Effector memory CD8-positive, alpha-beta T cell (primary cell): ENCODE measurements at regions not wholly inside any gene's neighbourhood (a gene's known extent, or its start where the extent isn't known, plus 50 kb on each side); places are given as distances from the start of the nearest gene placed in this dataset.
"Not testable (repeated sequence)": the region's sequence is repeated elsewhere in the genome, so short reads cannot be mapped to it uniquely, and the experiment has no call there.

Experiments used
- ATAC-seq: fragments of 150-1000 bp; cut with Tn5 transposase; replicated peaks from 2 replicates; pipeline ENCODE4 v1.10.0; 2021; ENCODE audit warnings: mild to moderate bottlenecking, moderate library complexity
- DNase-seq, 3 experiments: peaks; one replicate each; pipeline ENCODE4 v3.0.0; 2021
- H3K27ac Mint-ChIP-seq, 2 donors: one replicate each; pipeline ENCODE4 v1.8.0; 2022; ENCODE audit warnings: mild to moderate bottlenecking in 2 of 2, mixed read lengths in 2 of 2, moderate library complexity in 2 of 2
- H3K27me3 Mint-ChIP-seq, 2 donors: one replicate each; pipeline ENCODE4 v1.8.0; 2022; ENCODE audit warnings: mixed read lengths in 2 of 2
- H3K36me3 Mint-ChIP-seq: one replicate; pipeline ENCODE4 v1.8.0; 2022; ENCODE audit warnings: mild to moderate bottlenecking, moderate library complexity, mixed read lengths; ENCODE audit not compliant: insufficient read depth
- H3K4me1 Mint-ChIP-seq, 2 donors: one replicate each; pipeline ENCODE4 v1.8.0; 2022; ENCODE audit warnings: low read depth in 2 of 2, mixed read lengths in 2 of 2
- H3K4me3 Mint-ChIP-seq, 2 donors: one replicate each; pipeline ENCODE4 v1.8.0; 2022; ENCODE audit warnings: mild to moderate bottlenecking in 2 of 2, mixed read lengths in 2 of 2, moderate library complexity in 2 of 2
- H3K9me3 Mint-ChIP-seq, 2 donors: one replicate each; pipeline ENCODE4 v1.8.0; 2022; ENCODE audit warnings: mixed read lengths in 2 of 2

DNA sequence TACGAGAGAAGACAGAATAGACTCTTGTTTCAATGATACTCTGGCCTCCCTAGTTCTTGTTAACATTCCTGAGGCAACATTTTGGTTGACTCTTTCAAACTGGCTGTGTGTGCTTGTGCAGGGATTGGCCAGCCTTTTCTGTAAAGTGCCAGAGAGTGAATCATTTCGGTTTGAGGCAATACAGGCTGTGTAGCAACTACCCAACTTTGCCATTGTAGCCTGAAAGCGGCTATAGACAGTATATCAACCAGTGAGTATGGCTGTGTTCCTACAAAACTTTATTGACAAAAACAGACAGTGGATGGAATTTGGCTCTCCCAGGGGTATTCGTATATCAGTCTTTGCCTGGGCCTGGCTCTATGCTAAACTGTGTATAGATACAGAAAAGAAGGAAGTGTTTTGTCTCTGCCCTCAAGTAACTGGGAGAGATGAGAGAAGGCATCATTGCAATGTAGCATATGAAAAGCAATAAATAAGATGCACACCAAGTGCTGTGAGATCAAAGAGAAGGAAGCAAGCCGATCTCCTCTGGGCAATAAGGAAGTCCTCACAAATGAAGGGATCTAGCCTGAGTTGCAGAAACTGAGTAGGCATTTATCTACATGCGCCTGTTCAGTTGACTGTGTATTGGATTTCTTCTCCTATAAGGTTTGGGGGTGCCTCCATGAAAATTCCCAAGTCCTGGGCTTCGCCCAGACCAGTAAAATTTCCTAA lies 568.0 kb upstream of the KLF4 start:
- Mint-ChIP-seq H3K9me3 (peaks cover 10 to 12% of the 10 kb centered on the region in 2 donors), H3K27ac (no peak overlapping the region), H3K4me1 (no peaks in the 10 kb centered on the region), H3K36me3 (no peaks in the 10 kb centered on the region), H3K27me3 (no peaks in the 10 kb centered on the region), H3K4me3 (no peak overlapping the region)
- no peak for DNase-seq
- no peak for ATAC-seq

DNA sequence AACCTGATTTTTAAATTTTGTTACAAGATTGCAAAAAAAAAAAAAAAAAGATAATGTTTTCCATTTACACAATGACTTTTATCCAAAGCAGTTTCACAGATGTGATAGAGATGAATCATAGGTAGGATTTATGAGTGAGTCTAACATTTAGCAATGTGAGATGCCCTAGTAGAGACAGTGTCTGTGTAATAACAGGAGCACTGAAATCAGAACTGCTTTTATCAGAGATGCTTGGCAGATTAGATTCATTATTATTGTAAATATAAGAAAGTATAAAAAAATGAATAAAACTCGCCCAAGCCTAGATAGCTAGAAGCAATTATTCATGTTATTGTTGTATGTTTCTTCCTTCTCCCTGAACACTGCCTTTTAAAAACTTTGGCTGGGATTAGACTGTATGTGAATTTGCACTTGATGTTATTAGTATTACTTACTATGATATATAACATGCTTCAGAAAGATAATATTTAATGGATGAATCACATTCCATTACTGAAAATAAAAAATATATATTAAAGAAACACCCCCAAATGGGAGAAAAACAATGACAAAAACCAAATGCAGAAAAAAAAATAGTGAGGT lies 567.3 kb upstream of the KLF4 start:
- H3K4me1 Mint-ChIP-seq, result no peaks in the 10 kb centered on the region
- H3K4me3 Mint-ChIP-seq, result no peak overlapping the region

DNA sequence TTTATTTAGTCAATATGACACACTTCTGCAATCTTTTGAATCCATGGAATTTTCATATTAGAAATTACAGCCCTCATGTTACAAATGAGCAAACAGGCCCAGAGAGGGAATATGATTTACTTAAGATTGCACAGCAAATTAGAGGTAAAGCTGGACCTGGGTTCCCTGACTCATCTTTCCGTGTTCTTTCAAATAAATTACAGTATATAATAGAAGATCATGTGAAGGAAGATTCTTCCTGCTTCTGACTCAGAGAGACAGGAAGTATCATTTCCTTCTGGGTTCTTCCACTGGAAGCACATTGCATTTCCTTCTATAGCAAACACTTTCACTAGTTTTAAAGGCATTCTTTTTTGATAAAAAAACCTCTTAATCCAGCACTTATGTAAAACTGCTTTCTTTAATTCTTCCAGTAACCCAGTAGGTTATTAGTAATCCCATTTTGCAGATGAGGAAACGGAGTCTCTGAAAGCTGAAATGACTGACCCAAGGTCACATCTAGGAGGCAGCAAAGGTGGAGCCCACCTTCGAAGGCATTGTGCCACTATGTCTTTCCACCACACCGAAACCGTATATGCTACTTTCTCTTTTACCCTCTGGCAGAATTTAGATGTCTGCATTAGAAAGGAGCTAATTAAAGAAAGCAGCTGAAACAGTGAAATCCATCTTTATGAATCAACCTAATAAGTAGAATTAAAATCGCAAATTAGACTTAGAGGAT lies 566.7 kb upstream of the KLF4 start:
- DNase-seq, result no peak
- Mint-ChIP-seq H3K27me3 (no peaks in the 10 kb centered on the region), H3K27ac (no peak overlapping the region), H3K9me3 (peaks cover 13 to 16% of the 10 kb centered on the region in 2 donors), H3K4me1 (no peaks in the 10 kb centered on the region), H3K4me3 (no peak overlapping the region), H3K36me3 (no peaks in the 10 kb centered on the region)
- ATAC-seq, result no peak

More for the DNA sequence above, 567.3 kb upstream of the KLF4 start:
- no peak for DNase-seq
- Mint-ChIP-seq H3K27ac (no peak overlapping the region), H3K36me3 (no peaks in the 10 kb centered on the region), H3K27me3 (no peaks in the 10 kb centered on the region), H3K9me3 (peaks cover 8 to 12% of the 10 kb centered on the region in 2 donors)
- no peak for ATAC-seq

DNA sequence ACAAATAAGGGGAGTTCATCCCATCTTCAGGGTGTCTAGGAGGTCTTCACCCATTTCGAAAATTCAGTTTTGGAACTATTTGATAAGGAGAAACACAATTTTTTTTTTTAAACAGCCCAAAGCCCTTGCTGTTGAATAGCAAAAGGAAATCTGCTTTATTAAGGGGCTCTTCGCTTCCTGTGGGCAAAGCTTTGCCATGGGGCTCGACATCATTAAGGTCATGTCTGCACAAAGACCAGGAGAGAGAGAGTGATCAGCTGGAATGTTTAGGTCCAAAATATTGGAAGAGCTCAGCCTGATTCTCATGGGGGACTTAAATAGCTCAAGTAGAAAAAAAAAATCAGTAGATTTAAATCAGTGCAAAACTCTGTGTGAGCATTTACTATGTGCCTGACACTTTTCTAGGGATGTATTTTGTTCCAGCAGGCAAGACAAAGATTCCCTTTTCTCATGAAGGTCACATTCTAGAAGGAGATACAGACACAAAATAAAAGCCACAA lies 564.6 kb upstream of the KLF4 start:
- H3K36me3 Mint-ChIP-seq, result no peaks in the 10 kb centered on the region
- H3K4me3 Mint-ChIP-seq, result no peak overlapping the region
- DNase-seq (no peak), ATAC-seq (no peak)
- H3K4me1 Mint-ChIP-seq, result no peaks in the 10 kb centered on the region
- peaks cover 13 to 25% of the 10 kb centered on the region in 2 donors for H3K9me3 Mint-ChIP-seq
- no peak overlapping the region for H3K27ac Mint-ChIP-seq
- H3K27me3 Mint-ChIP-seq, result no peaks in the 10 kb centered on the region

DNA sequence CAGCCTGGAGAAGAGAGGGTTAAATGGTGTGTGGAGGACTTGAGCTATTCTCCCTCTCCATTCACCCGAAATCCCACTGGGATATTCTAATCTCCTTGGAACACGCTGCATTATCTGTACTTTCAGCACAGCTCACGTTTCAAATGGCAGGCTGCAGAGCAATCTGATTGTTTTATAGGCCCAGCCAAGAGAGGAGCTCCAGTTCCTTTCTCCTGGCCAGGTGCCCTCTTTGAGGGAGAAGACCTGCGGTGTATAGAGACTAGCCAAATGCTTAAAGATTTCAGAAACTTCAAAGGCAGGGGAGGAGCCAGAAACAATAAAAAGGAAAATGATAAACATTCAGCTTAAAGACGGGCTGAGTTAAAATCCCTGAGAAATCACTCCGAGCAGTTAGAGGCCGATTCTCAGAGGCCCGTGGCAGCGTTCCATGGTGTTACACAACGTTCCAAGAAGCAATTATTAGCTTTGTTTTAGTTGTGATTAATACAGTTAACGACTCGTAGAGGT lies 564.0 kb upstream of the KLF4 start:
- no peaks in the 10 kb centered on the region for H3K4me1 Mint-ChIP-seq

DNA sequence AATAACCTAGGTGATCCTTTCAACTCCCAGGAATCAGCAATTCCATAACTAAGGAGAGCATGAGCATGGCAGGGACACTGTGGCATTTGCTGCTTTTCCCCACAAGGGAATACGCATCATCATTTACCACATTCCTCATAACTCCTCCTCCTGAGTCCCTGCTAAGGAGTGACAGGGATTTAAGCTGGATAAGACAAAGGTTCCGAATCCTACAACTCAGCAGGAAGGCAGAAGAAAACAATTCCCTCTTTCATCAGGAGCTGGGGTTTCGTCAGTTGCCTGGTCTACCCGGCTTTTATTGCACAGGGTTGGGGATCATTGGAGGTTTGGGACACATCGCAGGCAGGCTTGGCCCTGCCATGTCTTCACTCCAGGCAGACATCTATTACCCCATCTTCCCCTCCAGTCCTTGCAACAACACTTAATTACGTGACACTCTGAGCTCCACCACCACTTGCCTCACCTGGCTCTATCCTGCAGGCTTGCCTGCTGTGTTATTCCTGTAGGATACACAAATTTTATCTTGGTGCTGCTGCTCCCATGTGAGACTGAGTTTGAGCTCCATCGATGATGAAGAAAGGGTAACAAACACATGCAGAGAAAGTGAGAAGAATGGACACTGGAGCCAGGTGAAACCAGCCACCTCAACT lies 563.0 kb upstream of the KLF4 start:
- H3K9me3 Mint-ChIP-seq, result peaks cover 16 to 32% of the 10 kb centered on the region in 2 donors
- H3K4me1 Mint-ChIP-seq, result no peaks in the 10 kb centered on the region
- H3K27ac Mint-ChIP-seq, result no peak overlapping the region
- DNase-seq (no peak), ATAC-seq (no peak)
- H3K27me3 Mint-ChIP-seq, result no peaks in the 10 kb centered on the region
- H3K36me3 Mint-ChIP-seq, result no peaks in the 10 kb centered on the region
- no peak overlapping the region for H3K4me3 Mint-ChIP-seq

More for the DNA sequence above, 564.0 kb upstream of the KLF4 start:
- no peaks in the 10 kb centered on the region for H3K27me3 Mint-ChIP-seq
- H3K4me3 Mint-ChIP-seq, result no peak overlapping the region
- H3K27ac Mint-ChIP-seq, result no peak overlapping the region
- H3K9me3 Mint-ChIP-seq, result peaks cover 13 to 25% of the 10 kb centered on the region in 2 donors
- DNase-seq, result no peak
- ATAC-seq, result no peak
- H3K36me3 Mint-ChIP-seq, result no peaks in the 10 kb centered on the region

DNA sequence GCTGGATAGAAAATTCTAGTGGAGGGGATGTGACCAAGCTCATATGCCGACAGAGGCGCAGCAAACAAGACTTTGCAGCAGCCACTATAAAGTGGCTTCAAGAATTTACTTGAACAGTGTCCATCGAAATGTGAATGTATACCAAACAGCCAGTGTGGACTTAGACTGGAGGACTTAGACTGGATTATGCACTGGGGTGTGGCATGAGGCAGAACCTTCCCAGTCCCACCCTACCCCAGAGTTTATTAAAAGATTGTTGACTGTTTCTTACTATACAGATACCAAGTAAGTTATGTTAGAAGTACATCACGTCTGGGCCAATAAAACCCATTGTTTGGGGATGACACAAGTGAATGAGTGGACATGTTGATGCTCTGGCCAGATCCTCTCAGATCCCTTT lies 561.3 kb upstream of the KLF4 start:
- no peaks in the 10 kb centered on the region for H3K36me3 Mint-ChIP-seq
- no peak overlapping the region for H3K27ac Mint-ChIP-seq
- no peak overlapping the region for H3K4me3 Mint-ChIP-seq
- no peaks in the 10 kb centered on the region for H3K27me3 Mint-ChIP-seq
- H3K4me1 Mint-ChIP-seq, result no peaks in the 10 kb centered on the region
- H3K9me3 Mint-ChIP-seq, result peaks cover 15 to 32% of the 10 kb centered on the region in 2 donors
- ATAC-seq (no peak), DNase-seq (no peak)

DNA sequence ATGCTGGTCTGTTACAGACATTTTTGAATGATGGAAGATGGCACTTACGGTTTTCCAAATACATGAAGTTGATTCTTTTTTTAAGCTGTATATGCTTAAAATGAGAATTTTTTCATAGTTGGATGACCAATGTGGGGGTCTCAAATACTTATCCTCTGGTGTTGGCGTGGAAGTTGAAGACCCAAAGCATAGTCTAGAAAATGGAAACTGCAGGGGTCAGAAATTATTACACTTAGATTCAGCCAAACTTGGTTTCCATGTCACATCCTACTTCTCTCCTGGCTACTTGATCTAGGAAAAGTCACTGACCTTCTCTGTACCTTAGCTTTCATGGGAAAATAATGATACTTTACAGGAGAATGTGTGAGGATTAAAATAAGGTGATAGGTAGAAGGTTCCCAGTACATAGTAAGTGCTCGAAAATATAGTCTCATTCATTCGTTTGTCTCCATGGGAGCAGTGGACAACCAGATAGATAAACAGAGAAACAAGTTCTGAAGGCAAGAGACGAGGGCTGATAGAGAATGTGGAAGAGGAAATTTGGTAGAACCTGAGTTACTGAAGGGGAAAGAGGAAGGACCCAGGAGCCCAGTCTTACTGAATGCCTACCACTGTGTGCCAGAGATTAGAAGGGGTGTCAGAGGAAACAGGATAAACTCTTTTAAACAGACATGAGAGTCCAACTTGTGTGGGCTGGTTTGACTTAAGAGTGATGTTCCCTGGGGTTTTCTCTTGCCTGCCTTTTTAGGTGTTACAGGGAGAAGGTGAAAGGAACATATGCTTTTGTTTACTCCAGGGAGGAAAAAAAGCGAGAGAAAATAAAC lies 560.3 kb upstream of the KLF4 start:
- DNase-seq, result no peak
- Mint-ChIP-seq H3K36me3 (no peaks in the 10 kb centered on the region), H3K4me1 (no peaks in the 10 kb centered on the region), H3K27me3 (no peaks in the 10 kb centered on the region), H3K27ac (no peak overlapping the region), H3K4me3 (no peak overlapping the region), H3K9me3 (peaks cover 13 to 32% of the 10 kb centered on the region in 2 donors)
- ATAC-seq, result no peak

DNA sequence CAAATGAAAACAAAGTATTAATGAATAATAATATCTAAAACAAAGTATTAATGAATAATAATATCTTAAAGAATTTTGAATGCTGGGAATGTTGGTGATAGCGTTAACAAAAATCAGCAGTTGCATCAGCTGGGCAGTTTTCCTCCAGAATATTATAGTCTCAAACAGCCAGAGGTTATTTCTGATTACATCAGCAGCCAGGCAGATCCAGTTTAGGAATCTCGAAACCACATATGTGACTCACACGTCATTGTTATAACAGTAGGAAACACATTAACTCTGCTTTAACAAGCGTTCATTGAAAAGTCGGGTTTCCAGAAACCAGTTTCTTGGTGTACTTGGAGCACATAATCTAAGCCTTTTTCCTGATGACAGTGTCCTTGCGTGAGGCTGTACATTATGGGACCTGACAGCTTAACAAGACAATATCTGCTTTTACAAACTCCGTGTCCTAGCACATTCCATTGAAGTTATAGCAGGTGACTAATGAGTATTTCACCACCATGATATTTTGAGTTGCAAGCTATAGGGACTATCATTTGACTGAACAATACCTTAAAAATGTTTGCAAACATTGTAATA lies 559.5 kb upstream of the KLF4 start:
- ATAC-seq (no peak), DNase-seq (no peak)
- H3K36me3 Mint-ChIP-seq, result no peaks in the 10 kb centered on the region

DNA sequence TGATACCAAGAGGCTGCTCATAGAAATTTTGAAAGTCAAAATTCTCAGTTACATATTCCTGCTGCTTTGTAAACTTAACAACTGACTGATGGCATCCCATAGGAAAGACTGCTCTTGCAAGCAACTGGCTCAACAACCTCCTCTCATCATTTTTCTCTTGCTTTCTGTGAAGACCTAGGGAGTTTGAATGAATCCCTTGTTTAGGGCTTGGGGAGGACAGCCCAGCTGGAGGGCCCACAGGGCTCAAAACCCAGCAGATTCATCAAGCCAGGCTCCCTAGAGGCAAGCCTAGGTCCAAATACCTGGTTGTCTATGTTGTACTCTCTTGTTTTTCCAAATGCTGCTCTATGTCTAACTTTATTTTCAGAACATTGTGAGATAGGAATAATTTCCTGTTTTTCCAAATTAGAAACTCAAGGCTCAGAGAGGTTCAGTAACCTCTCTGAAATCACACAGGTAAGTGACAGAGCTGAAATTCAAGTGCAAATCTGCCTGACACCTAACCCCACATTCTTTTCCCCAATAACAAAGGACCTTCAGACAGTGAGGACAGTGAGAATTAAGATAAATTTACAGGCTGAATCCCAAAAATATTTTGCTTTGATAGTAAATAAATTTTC lies 558.9 kb upstream of the KLF4 start:
- no peak for ATAC-seq
- no peak overlapping the region for H3K4me3 Mint-ChIP-seq
- no peak for DNase-seq
- no peak overlapping the region for H3K27ac Mint-ChIP-seq
- no peaks in the 10 kb centered on the region for H3K36me3 Mint-ChIP-seq
- H3K27me3 Mint-ChIP-seq, result no peaks in the 10 kb centered on the region
- H3K4me1 Mint-ChIP-seq, result no peaks in the 10 kb centered on the region
- peaks cover 8 to 25% of the 10 kb centered on the region in 2 donors for H3K9me3 Mint-ChIP-seq

More for the DNA sequence above, 559.5 kb upstream of the KLF4 start:
- Mint-ChIP-seq H3K4me1 (no peaks in the 10 kb centered on the region), H3K4me3 (no peak overlapping the region), H3K9me3 (peaks cover 9 to 25% of the 10 kb centered on the region in 2 donors), H3K27me3 (no peaks in the 10 kb centered on the region), H3K27ac (no peak overlapping the region)

DNA sequence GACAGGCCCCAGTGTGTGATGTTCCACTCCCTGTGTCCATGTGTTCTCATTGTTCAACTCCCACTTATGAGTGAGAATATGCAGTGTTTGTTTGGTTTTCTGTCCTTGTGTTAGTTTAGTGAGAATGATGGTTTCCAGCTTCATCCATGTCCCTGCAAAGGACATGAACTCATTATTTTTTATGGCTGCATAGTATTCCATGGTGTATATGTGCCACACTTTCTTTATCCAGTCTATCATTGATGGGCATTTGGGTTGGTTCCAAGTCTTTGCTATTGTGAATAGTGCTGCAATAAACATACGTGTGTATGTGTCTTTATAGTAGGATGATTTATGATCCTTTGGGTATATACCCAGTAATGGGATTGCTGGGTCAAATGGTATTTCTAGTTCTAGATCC lies 558.2 kb upstream of the KLF4 start:
- not testable (repeated sequence) for H3K4me3 Mint-ChIP-seq, H3K36me3 Mint-ChIP-seq, DNase-seq, H3K27ac Mint-ChIP-seq, ATAC-seq, H3K27me3 Mint-ChIP-seq, H3K4me1 Mint-ChIP-seq
- H3K9me3 Mint-ChIP-seq, result peaks cover 8 to 25% of the 10 kb centered on the region in 2 donors

DNA sequence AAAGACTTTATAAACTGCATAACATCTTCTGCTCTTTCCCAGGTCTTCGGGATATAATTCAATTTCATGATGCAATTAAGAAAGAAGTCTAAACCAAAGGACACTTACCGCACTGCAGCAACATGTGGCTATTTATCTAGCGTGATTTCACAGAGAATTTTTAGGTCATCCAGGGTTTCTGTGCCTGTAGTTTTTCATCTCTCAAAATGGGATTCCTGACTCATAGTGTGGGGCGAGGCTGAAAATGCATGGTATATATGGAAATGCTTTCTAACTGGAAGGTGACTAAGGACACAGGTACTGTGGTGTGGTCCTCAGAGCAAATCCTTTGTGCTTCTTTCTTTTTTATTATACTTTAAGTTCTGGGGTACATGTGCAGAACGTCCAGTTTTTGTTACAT lies 557.7 kb upstream of the KLF4 start:
- DNase-seq, result no peak
- no peak for ATAC-seq
- no peak overlapping the region for H3K27ac Mint-ChIP-seq
- H3K36me3 Mint-ChIP-seq, result no peaks in the 10 kb centered on the region
- H3K4me3 Mint-ChIP-seq, result no peak overlapping the region
- H3K4me1 Mint-ChIP-seq, result no peaks in the 10 kb centered on the region
- peaks cover 8 to 25% of the 10 kb centered on the region in 2 donors for H3K9me3 Mint-ChIP-seq
- H3K27me3 Mint-ChIP-seq, result no peaks in the 10 kb centered on the region
